Endothelial cell of umbilical vein (primary cell): ENCODE measurements at regions not wholly inside any gene's neighbourhood (a gene's known extent, or its start where the extent isn't known, plus 50 kb on each side); places are given as distances from the start of the nearest gene placed in this dataset.

Experiments
- EZH2 ChIP-seq: IDR thresholded peaks from 2 replicates; pipeline ENCODE4 v1.6.1; 2012; ENCODE audit warnings: borderline replicate concordance, low read depth, mild to moderate bottlenecking, moderate library complexity, low read length, inconsistent platforms; ENCODE audit not compliant: severe bottlenecking
- MYC ChIP-seq: IDR thresholded peaks from one replicate; pipeline ENCODE4 v1.6.1; 2011; ENCODE audit warnings: mild to moderate bottlenecking, low read depth, low read length
- POLR2A ChIP-seq: IDR thresholded peaks from 2 replicates; pipeline ENCODE4 v1.6.1; 2012; ENCODE audit warnings: low read depth, mild to moderate bottlenecking, control low read depth, low read length
- POLR2AphosphoS5 ChIP-seq: IDR thresholded peaks from 2 replicates; pipeline ENCODE4 v1.6.1; 2012; ENCODE audit warnings: low read depth, mild to moderate bottlenecking, control low read depth, low read length, moderate library complexity; ENCODE audit not compliant: insufficient read depth
- TF ChIP-seq, protein P1 (sequence below), 2 donors: IDR thresholded peaks; 1 replicate in 1 of 2; 2 replicates in 1 of 2; pipeline ENCODE4 v1.5.1; 2011; ENCODE audit warnings: low read length in 2 of 2, mild to moderate bottlenecking in 2 of 2, moderate library complexity in 2 of 2, control low read depth in 1 of 2, inconsistent platforms in 1 of 2, low read depth in 1 of 2; ENCODE audit not compliant: insufficient read depth in 1 of 2; ENCODE audit errors: extremely low read depth in 1 of 2
- TF ChIP-seq, protein P2 (sequence below): IDR thresholded peaks from 2 replicates; pipeline ENCODE4 v1.6.1; 2011; ENCODE audit not compliant: insufficient read depth, insufficient read length

GRCh38 chr18:78144669-78145068 is 834.9 kb upstream of the SALL3 start:
- TF ChIP-seq, protein P1, sequence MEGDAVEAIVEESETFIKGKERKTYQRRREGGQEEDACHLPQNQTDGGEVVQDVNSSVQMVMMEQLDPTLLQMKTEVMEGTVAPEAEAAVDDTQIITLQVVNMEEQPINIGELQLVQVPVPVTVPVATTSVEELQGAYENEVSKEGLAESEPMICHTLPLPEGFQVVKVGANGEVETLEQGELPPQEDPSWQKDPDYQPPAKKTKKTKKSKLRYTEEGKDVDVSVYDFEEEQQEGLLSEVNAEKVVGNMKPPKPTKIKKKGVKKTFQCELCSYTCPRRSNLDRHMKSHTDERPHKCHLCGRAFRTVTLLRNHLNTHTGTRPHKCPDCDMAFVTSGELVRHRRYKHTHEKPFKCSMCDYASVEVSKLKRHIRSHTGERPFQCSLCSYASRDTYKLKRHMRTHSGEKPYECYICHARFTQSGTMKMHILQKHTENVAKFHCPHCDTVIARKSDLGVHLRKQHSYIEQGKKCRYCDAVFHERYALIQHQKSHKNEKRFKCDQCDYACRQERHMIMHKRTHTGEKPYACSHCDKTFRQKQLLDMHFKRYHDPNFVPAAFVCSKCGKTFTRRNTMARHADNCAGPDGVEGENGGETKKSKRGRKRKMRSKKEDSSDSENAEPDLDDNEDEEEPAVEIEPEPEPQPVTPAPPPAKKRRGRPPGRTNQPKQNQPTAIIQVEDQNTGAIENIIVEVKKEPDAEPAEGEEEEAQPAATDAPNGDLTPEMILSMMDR (IDR thresholded peaks at IDR 0.05; ENCODE audit: extremely low read depth in 1 of 2, insufficient read depth in 1 of 2, low read depth in 1 of 2, low read length in 2 of 2), result no peak
- TF ChIP-seq EZH2 (no peak), POLR2A (no peak), POLR2AphosphoS5 (no peak), MYC (no peak)
- TF ChIP-seq, protein P2, sequence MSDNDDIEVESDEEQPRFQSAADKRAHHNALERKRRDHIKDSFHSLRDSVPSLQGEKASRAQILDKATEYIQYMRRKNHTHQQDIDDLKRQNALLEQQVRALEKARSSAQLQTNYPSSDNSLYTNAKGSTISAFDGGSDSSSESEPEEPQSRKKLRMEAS, result no peak
